ENCODE measurements at regions not wholly inside any gene's neighbourhood (a gene's known extent, or its start where the extent isn't known, plus 50 kb on each side); places are given as distances from the start of the nearest gene placed in this dataset.

GRCh38 chr6:21666853-21667681, 73.5 kb downstream of the SOX4 start:
- no peak overlapping the region for H3K9ac ChIP-seq (ENCODE audit: low read length)
- no peaks in the 10 kb centered on the region for H3K79me2 ChIP-seq (ENCODE audit: insufficient read depth, low read length)
- H3K9me2 ChIP-seq (ENCODE audit: low read depth, low read length), result no peaks in the 10 kb centered on the region
- no peaks in the 10 kb centered on the region for H3K4me1 ChIP-seq (ENCODE audit: insufficient read depth, low read length, severe bottlenecking)
- no peak overlapping the region for H2AFZ ChIP-seq (ENCODE audit: low read length)
- H3F3A ChIP-seq (ENCODE audit: insufficient read depth, low read length), result no peaks in the 10 kb centered on the region
- no peaks in the 10 kb centered on the region for H3K36me3 ChIP-seq (ENCODE audit: insufficient read depth, low read length)
- TF ChIP-seq CTCF (IDR thresholded peaks at IDR 0.05; ENCODE audit: low read length) (no peak), EZH2 (IDR thresholded peaks at IDR 0.05; ENCODE audit: borderline replicate concordance, low read length) (no peak)
- H3K27ac ChIP-seq (ENCODE audit: low read depth, low read length, poor library complexity, severe bottlenecking), result no peak overlapping the region
- H3K4me2 ChIP-seq (ENCODE audit: low read length), result no peak overlapping the region
- H3K9me3 ChIP-seq (ENCODE audit: low read length), result no peaks in the 10 kb centered on the region
- H3K27me3 ChIP-seq (ENCODE audit: insufficient read depth, low read length), result no peaks in the 10 kb centered on the region; the same call in 1 of the 2 replicates
- no peaks in the 10 kb centered on the region for H4K20me1 ChIP-seq (ENCODE audit: insufficient read depth, low read length)
- H3K4me3 ChIP-seq (ENCODE audit: low read depth, low read length, poor library complexity, severe bottlenecking), result no peak overlapping the region

GRCh38 chr6:21668795-21669194, 75.2 kb downstream of the SOX4 start:
- Histone ChIP-seq H3K27ac (ENCODE audit: low read depth, low read length, poor library complexity, severe bottlenecking) (no peak overlapping the region), H3K4me1 (ENCODE audit: insufficient read depth, low read length, severe bottlenecking) (no peaks in the 10 kb centered on the region), H3K9ac (ENCODE audit: low read length) (no peak overlapping the region), H3K4me2 (ENCODE audit: low read length) (no peak overlapping the region), H3F3A (ENCODE audit: insufficient read depth, low read length) (no peaks in the 10 kb centered on the region), H3K36me3 (ENCODE audit: insufficient read depth, low read length) (no peaks in the 10 kb centered on the region), H3K4me3 (ENCODE audit: low read depth, low read length, poor library complexity, severe bottlenecking) (no peak overlapping the region), H3K9me3 (ENCODE audit: low read length) (no peaks in the 10 kb centered on the region), H3K27me3 (ENCODE audit: insufficient read depth, low read length) (no peaks in the 10 kb centered on the region; the same call in 1 of the 2 replicates), H2AFZ (ENCODE audit: low read length) (no peak overlapping the region), H4K20me1 (ENCODE audit: insufficient read depth, low read length) (no peaks in the 10 kb centered on the region), H3K9me2 (ENCODE audit: low read depth, low read length) (no peaks in the 10 kb centered on the region), H3K79me2 (ENCODE audit: insufficient read depth, low read length) (no peaks in the 10 kb centered on the region)
- no peak for TF ChIP-seq EZH2 (IDR thresholded peaks at IDR 0.05; ENCODE audit: borderline replicate concordance, low read length)
- no peak for TF ChIP-seq CTCF (IDR thresholded peaks at IDR 0.05; ENCODE audit: low read length)

- H3K27me3 ChIP-seq (ENCODE audit: insufficient read depth, low read length), result no peaks in the 10 kb centered on the region
These were observed 83.2 kb downstream of the SOX4 start for GRCh38 chr6:21676769-21677168.

More at GRCh38 chr6:21676769-21677168, 83.2 kb downstream of the SOX4 start:
- Histone ChIP-seq H3K79me2 (ENCODE audit: insufficient read depth, low read length) (no peaks in the 10 kb centered on the region), H3F3A (ENCODE audit: insufficient read depth, low read length) (no peaks in the 10 kb centered on the region), H3K9me2 (ENCODE audit: low read depth, low read length) (no peaks in the 10 kb centered on the region), H3K4me1 (ENCODE audit: insufficient read depth, low read length, severe bottlenecking) (no peaks in the 10 kb centered on the region), H3K36me3 (ENCODE audit: insufficient read depth, low read length) (no peaks in the 10 kb centered on the region), H3K9me3 (ENCODE audit: low read length) (no peaks in the 10 kb centered on the region), H3K27ac (ENCODE audit: low read depth, low read length, poor library complexity, severe bottlenecking) (no peak overlapping the region), H4K20me1 (ENCODE audit: insufficient read depth, low read length) (no peaks in the 10 kb centered on the region), H2AFZ (ENCODE audit: low read length) (no peak overlapping the region), H3K4me3 (ENCODE audit: low read depth, low read length, poor library complexity, severe bottlenecking) (no peak overlapping the region), H3K4me2 (ENCODE audit: low read length) (no peak overlapping the region), H3K9ac (ENCODE audit: low read length) (no peak overlapping the region)
- TF ChIP-seq EZH2 (IDR thresholded peaks at IDR 0.05; ENCODE audit: borderline replicate concordance, low read length), result no peak
- TF ChIP-seq CTCF (IDR thresholded peaks at IDR 0.05; ENCODE audit: low read length), result no peak

Measured in OCI-LY1 (cell line).